ENCODE measurements at regions not wholly inside any gene's neighbourhood (a gene's known extent, or its start where the extent isn't known, plus 50 kb on each side); places are given as distances from the start of the nearest gene placed in this dataset.

DNA sequence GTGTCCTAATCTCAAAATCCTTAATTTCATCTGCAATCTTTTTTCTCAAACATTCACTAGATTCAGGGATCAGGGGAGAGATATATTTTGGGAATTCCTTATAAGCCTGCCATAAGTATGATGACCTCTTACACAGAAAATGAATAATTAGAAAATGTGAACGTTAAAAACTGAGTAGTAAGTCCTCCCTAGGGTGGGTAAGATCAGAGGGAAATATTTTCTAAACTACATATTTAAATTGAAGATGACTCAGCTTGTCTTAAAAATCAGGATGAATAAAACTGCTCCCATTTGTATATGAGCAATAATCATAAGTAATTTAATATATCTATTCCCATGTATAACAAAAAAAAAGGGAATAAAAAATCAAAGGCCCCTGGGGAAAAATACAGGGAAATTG lies 935.5 kb downstream of the TMTC2 start:
- TF ChIP-seq PATZ1 (CRISPR knock-in tag; IDR thresholded peaks at IDR 0.05; ENCODE audit: borderline replicate concordance) (no peak), POU6F1 (CRISPR knock-in tag; IDR thresholded peaks at IDR 0.05; ENCODE audit: borderline replicate concordance, low read depth) (no peak), ZNF8 (CRISPR knock-in tag; IDR thresholded peaks at IDR 0.05) (no peak), TOX (CRISPR knock-in tag; IDR thresholded peaks at IDR 0.05; ENCODE audit: borderline replicate concordance) (no peak), ZFP30 (CRISPR knock-in tag; IDR thresholded peaks at IDR 0.05) (no peak), ZC3H10 (CRISPR knock-in tag; IDR thresholded peaks at IDR 0.05) (no peak), TSHZ2 (CRISPR knock-in tag; IDR thresholded peaks at IDR 0.05) (no peak)
- TF ChIP-seq, protein P1, sequence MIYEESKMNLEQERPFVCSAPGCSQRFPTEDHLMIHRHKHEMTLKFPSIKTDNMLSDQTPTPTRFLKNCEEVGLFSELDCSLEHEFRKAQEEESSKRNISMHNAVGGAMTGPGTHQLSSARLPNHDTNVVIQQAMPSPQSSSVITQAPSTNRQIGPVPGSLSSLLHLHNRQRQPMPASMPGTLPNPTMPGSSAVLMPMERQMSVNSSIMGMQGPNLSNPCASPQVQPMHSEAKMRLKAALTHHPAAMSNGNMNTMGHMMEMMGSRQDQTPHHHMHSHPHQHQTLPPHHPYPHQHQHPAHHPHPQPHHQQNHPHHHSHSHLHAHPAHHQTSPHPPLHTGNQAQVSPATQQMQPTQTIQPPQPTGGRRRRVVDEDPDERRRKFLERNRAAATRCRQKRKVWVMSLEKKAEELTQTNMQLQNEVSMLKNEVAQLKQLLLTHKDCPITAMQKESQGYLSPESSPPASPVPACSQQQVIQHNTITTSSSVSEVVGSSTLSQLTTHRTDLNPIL (CRISPR knock-in tag; IDR thresholded peaks at IDR 0.05; ENCODE audit: low read depth) = no peak

All from SK-N-SH treated with all-trans-retinoic acid at 6 μM for 48 hours (cell line).